ENCODE measurements at regions not wholly inside any gene's neighbourhood (a gene's known extent, or its start where the extent isn't known, plus 50 kb on each side); places are given as distances from the start of the nearest gene placed in this dataset.

- TF ChIP-seq EZH2 (IDR thresholded peaks at IDR 0.05; ENCODE audit: low read depth) (no peak), CTCF (conservative IDR thresholded peaks at IDR 0.05) (no peak)
- CTCF ChIA-PET, result interaction anchor here (0.6 to 1.3 kb wide), 2 partner anchors 435 to 450 kb away, joined by 3 to 4 read pairs; no protein-coding TSS in a partner anchor
Observed at GRCh38 chr2:62443471-62443870, 62.5 kb downstream of the TMEM17 start.

DNA sequence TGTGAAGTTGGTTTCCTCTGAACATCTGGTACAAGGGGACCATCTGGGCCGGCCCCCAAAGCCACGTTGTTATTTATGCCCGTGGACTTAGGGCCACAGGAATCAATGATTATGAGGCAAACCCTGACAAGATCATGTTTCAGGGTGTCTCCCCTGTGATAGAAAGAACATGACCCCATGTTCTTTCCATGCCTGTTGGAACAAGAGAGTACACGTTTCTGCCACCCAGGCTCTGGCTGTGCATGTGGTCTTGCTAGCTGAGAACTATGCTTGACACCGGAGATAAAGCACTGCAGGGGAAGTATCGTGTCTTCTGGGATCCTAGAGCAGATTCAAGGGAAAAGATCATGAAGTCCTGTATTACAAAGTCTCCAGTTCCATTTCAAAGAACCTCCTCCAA is 64.2 kb downstream of the TMEM17 start:
- no peaks in the 10 kb centered on the region for H3K79me2 ChIP-seq (ENCODE audit: low read depth)
- no peaks in the 10 kb centered on the region for H3K36me3 ChIP-seq (ENCODE audit: low read depth)
- ChIA-PET CTCF (no interaction called here), POLR2A (ENCODE audit: unreplicated experiment) (no interaction called here)
- TF ChIP-seq EZH2 (IDR thresholded peaks at IDR 0.05; ENCODE audit: low read depth), result no peak
- TF ChIP-seq CTCF (conservative IDR thresholded peaks at IDR 0.05), result no peak
- BruUV-seq (replicated peaks), result no TSS peak
- H3K27me3 ChIP-seq (ENCODE audit: insufficient read depth, low read depth), result no peaks in the 10 kb centered on the region
- DNase-seq, result no peak
- H3K9me2 ChIP-seq (ENCODE audit: insufficient read depth), result no peaks in the 10 kb centered on the region
- no peak overlapping the region for H3K4me2 ChIP-seq
- no peaks in the 10 kb centered on the region for H3K9me3 ChIP-seq (ENCODE audit: insufficient read depth, low read depth)
- H2AFZ ChIP-seq, result no peak overlapping the region
- no peaks in the 10 kb centered on the region for H4K20me1 ChIP-seq (ENCODE audit: insufficient read depth)
- intact Hi-C loops (cut with micrococcal nuclease; ENCODE audit: unreplicated experiment), result no loop called here
- no peaks in the 10 kb centered on the region for H3F3A ChIP-seq (ENCODE audit: insufficient read depth, low read depth)
- no peaks in the 10 kb centered on the region for H3K4me1 ChIP-seq (replicated peaks; ENCODE audit: insufficient read depth)
- no peak overlapping the region for H3K27ac ChIP-seq
- no peak overlapping the region for H3K4me3 ChIP-seq

More at GRCh38 chr2:62443471-62443870, 62.5 kb downstream of the TMEM17 start:
- Histone ChIP-seq H4K20me1 (ENCODE audit: insufficient read depth) (no peaks in the 10 kb centered on the region), H2AFZ (no peak overlapping the region), H3F3A (ENCODE audit: insufficient read depth, low read depth) (no peaks in the 10 kb centered on the region), H3K27me3 (ENCODE audit: insufficient read depth, low read depth) (no peaks in the 10 kb centered on the region), H3K36me3 (ENCODE audit: low read depth) (no peaks in the 10 kb centered on the region), H3K9me2 (ENCODE audit: insufficient read depth) (no peaks in the 10 kb centered on the region), H3K9me3 (ENCODE audit: insufficient read depth, low read depth) (no peaks in the 10 kb centered on the region), H3K4me2 (no peak overlapping the region), H3K27ac (no peak overlapping the region), H3K4me3 (no peak overlapping the region), H3K4me1 (replicated peaks; ENCODE audit: insufficient read depth) (no peaks in the 10 kb centered on the region), H3K79me2 (ENCODE audit: low read depth) (no peaks in the 10 kb centered on the region)
- no peak for DNase-seq
- POLR2A ChIA-PET (ENCODE audit: unreplicated experiment), result no interaction called here
- BruUV-seq (replicated peaks), result no TSS peak
- intact Hi-C loops (cut with micrococcal nuclease; ENCODE audit: unreplicated experiment), result no loop called here

DNA sequence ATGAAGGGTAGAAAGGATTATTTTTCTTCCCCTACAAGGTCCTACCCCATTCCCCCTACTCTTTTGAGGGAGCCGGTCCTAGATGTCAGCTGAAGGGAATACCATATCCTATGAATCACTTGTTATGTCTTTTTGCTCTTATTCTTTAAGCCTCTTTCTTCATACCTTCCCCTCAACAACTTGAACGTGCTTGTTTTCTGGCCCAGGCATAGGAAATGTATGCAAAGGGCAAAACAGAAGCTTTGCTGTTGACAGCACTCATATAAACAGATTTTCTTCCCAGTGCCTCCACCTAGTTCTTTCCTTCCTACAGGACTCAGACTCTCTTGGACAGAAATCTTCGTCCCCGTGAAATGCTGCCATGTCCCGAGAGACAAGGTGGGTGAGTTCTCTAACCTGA is 64.6 kb downstream of the TMEM17 start:
- intact Hi-C loops (cut with micrococcal nuclease; ENCODE audit: unreplicated experiment), result no loop called here
- no peak overlapping the region for H3K27ac ChIP-seq
- H2AFZ ChIP-seq, result no peak overlapping the region
- TF ChIP-seq EZH2 (IDR thresholded peaks at IDR 0.05; ENCODE audit: low read depth), result no peak
- no peak for TF ChIP-seq CTCF (conservative IDR thresholded peaks at IDR 0.05)
- CTCF ChIA-PET, result no interaction called here
- H3K4me1 ChIP-seq (replicated peaks; ENCODE audit: insufficient read depth), result no peaks in the 10 kb centered on the region
- POLR2A ChIA-PET (ENCODE audit: unreplicated experiment), result interaction anchor here (0.8 kb wide), 1 partner anchor 148 kb away, joined by 8 read pairs; no protein-coding TSS in a partner anchor
- H3K4me2 ChIP-seq, result no peak overlapping the region
- no TSS peak for BruUV-seq (replicated peaks)
- no peaks in the 10 kb centered on the region for H3K27me3 ChIP-seq (ENCODE audit: insufficient read depth, low read depth)
- no peaks in the 10 kb centered on the region for H3F3A ChIP-seq (ENCODE audit: insufficient read depth, low read depth)
- no peaks in the 10 kb centered on the region for H4K20me1 ChIP-seq (ENCODE audit: insufficient read depth)
- DNase-seq, result no peak
- no peaks in the 10 kb centered on the region for H3K9me3 ChIP-seq (ENCODE audit: insufficient read depth, low read depth)
- no peaks in the 10 kb centered on the region for H3K79me2 ChIP-seq (ENCODE audit: low read depth)
- H3K4me3 ChIP-seq, result no peak overlapping the region
- no peaks in the 10 kb centered on the region for H3K9me2 ChIP-seq (ENCODE audit: insufficient read depth)
- no peaks in the 10 kb centered on the region for H3K36me3 ChIP-seq (ENCODE audit: low read depth)

All from PC-9 (cell line).